Activated CD4-positive, alpha-beta T cell treated with anti-CD3 and anti-CD28 coated beads for 36 hours (primary cell): ENCODE measurements at regions not wholly inside any gene's neighbourhood (a gene's known extent, or its start where the extent isn't known, plus 50 kb on each side); places are given as distances from the start of the nearest gene placed in this dataset.

Experiments used
- ATAC-seq: fragments of 200-7000 bp; cut with Tn5 transposase; one replicate; pipeline ENCODE4 v1.10.0; 2021; ENCODE audit warnings: mild to moderate bottlenecking, moderate library complexity
- CTCF ChIA-PET: fragments of 350-600 bp; sonication (Branson Sonifier 250); formaldehyde crosslinking; loops from one replicate; lab custom pipeline; 2021; ENCODE audit warnings: antibody characterized with exemption; lab: Charles Lee
- POLR2A ChIA-PET: fragments of 350-600 bp; sonication (Branson Sonifier 250); formaldehyde crosslinking; loops from one replicate; lab custom pipeline; 2021; ENCODE audit warnings: antibody characterized with exemption, inconsistent platforms; lab: Charles Lee
- DNase-seq: peaks from one replicate; pipeline ENCODE4 v3.0.0-alpha.2; 2020
- H3K27ac Mint-ChIP-seq: one replicate; pipeline ENCODE4 v1.8.0; 2021; ENCODE audit warnings: mixed read lengths
- H3K27me3 Mint-ChIP-seq: one replicate; pipeline ENCODE4 v1.8.0; 2021; ENCODE audit warnings: mixed read lengths
- H3K36me3 Mint-ChIP-seq: one replicate; pipeline ENCODE4 v1.8.0; 2021; ENCODE audit warnings: low read depth, mixed read lengths
- H3K4me1 Mint-ChIP-seq: one replicate; pipeline ENCODE4 v1.8.0; 2021; ENCODE audit warnings: mixed read lengths
- H3K4me3 Mint-ChIP-seq: one replicate; pipeline ENCODE4 v1.8.0; 2021; ENCODE audit warnings: mild to moderate bottlenecking, moderate library complexity, mixed read lengths
- H3K9me3 Mint-ChIP-seq: one replicate; pipeline ENCODE4 v1.8.0; 2021; ENCODE audit warnings: low read depth, mixed read lengths
- intact Hi-C, 2 experiments: fragments of 100-400 bp; cut with DNase I in 1 of 2; cut with micrococcal nuclease in 1 of 2; formaldehyde crosslinking; loops; one replicate each; pipeline versions ENCODE4 v1.14.2 to v1.15.1; 2022 to 2024; cut with DNase I, micrococcal nuclease

- ATAC-seq: peak; percentile 30
Observed at GRCh38 chr6:40755046-40755681, 168.0 kb upstream of the LRFN2 start.

GRCh38 chr6:40754461-40755045, 167.4 kb upstream of the LRFN2 start:
- no peak overlapping the region for H3K27ac Mint-ChIP-seq
- CTCF ChIA-PET: interaction anchor here (1.0 kb wide), 1 partner anchor 91 kb away, joined by 3 read pairs; no protein-coding TSS in a partner anchor
- intact Hi-C loops: no loop called here
- POLR2A ChIA-PET: no interaction called here
- H3K4me3 Mint-ChIP-seq: no peak overlapping the region
- no peak for ATAC-seq
- H3K9me3 Mint-ChIP-seq: no peaks in the 10 kb centered on the region
- H3K36me3 Mint-ChIP-seq: no peaks in the 10 kb centered on the region
- H3K27me3 Mint-ChIP-seq: peaks cover 45% of the 10 kb centered on the region
- peaks cover 4% of the 10 kb centered on the region for H3K4me1 Mint-ChIP-seq
- no peak for DNase-seq

More at GRCh38 chr6:40755046-40755681, 168.0 kb upstream of the LRFN2 start:
- H3K27me3 Mint-ChIP-seq: peaks cover 45% of the 10 kb centered on the region
- peaks cover 4% of the 10 kb centered on the region for H3K4me1 Mint-ChIP-seq
- H3K27ac Mint-ChIP-seq: no peak overlapping the region
- no peak overlapping the region for H3K4me3 Mint-ChIP-seq
- H3K9me3 Mint-ChIP-seq: no peaks in the 10 kb centered on the region
- peak; percentile 13 for DNase-seq
- ChIA-PET CTCF (interaction anchor here (1.0 kb wide), 1 partner anchor 91 kb away, joined by 3 read pairs; no protein-coding TSS in a partner anchor), POLR2A (no interaction called here)
- no peaks in the 10 kb centered on the region for H3K36me3 Mint-ChIP-seq
- intact Hi-C loops: no loop called here

GRCh38 chr6:40753675-40754448, 166.7 kb upstream of the LRFN2 start:
- ChIA-PET CTCF (interaction anchor here (1.0 kb wide), 2 partner anchors 10 to 92 kb away, joined by 3 to 5 read pairs; no protein-coding TSS in a partner anchor), POLR2A (no interaction called here)
- Mint-ChIP-seq H3K27ac (no peak overlapping the region), H3K36me3 (no peaks in the 10 kb centered on the region), H3K9me3 (no peaks in the 10 kb centered on the region), H3K4me3 (no peak overlapping the region), H3K27me3 (peaks cover 43% of the 10 kb centered on the region), H3K4me1 (peaks cover 4% of the 10 kb centered on the region)
- no peak for ATAC-seq
- no peak for DNase-seq
- intact Hi-C loops: no loop called here

- POLR2A ChIA-PET: no interaction called here
- Mint-ChIP-seq H3K27ac (no peak overlapping the region), H3K27me3 (peaks cover 42% of the 10 kb centered on the region)
Observed at GRCh38 chr6:40753048-40753447, 165.9 kb upstream of the LRFN2 start.

GRCh38 chr6:40744835-40745234, 157.7 kb upstream of the LRFN2 start:
- ATAC-seq: no peak

More at GRCh38 chr6:40753048-40753447, 165.9 kb upstream of the LRFN2 start:
- CTCF ChIA-PET: interaction anchor here (1.0 kb wide), 1 partner anchor 9 kb away, joined by 5 read pairs; no protein-coding TSS in a partner anchor
- Mint-ChIP-seq H3K9me3 (no peaks in the 10 kb centered on the region), H3K4me3 (no peak overlapping the region), H3K4me1 (peaks cover 4% of the 10 kb centered on the region), H3K36me3 (no peaks in the 10 kb centered on the region)
- intact Hi-C loops: no loop called here
- no peak for DNase-seq
- ATAC-seq: no peak

GRCh38 chr6:40743690-40744446, 156.7 kb upstream of the LRFN2 start:
- ChIA-PET CTCF (interaction anchor here (0.9 kb wide), 1 partner anchor 10 kb away, joined by 5 read pairs; no protein-coding TSS in a partner anchor), POLR2A (no interaction called here)
- ATAC-seq: no peak

More at GRCh38 chr6:40744835-40745234, 157.7 kb upstream of the LRFN2 start:
- POLR2A ChIA-PET: no interaction called here
- Mint-ChIP-seq H3K4me1 (no peaks in the 10 kb centered on the region), H3K4me3 (no peak overlapping the region), H3K27me3 (peaks cover 9% of the 10 kb centered on the region), H3K36me3 (no peaks in the 10 kb centered on the region), H3K9me3 (no peaks in the 10 kb centered on the region), H3K27ac (no peak overlapping the region)
- intact Hi-C loops: no loop called here
- CTCF ChIA-PET: interaction anchor here (0.7 to 1.0 kb wide), 2 partner anchors 14 to 214 kb away, joined by 3 read pairs; no protein-coding TSS in a partner anchor
- DNase-seq: no peak

GRCh38 chr6:40743226-40743625, 156.1 kb upstream of the LRFN2 start:
- Mint-ChIP-seq H3K27ac (no peak overlapping the region), H3K36me3 (no peaks in the 10 kb centered on the region), H3K4me1 (no peaks in the 10 kb centered on the region), H3K4me3 (no peak overlapping the region), H3K9me3 (no peaks in the 10 kb centered on the region), H3K27me3 (peaks cover 9% of the 10 kb centered on the region)
- ChIA-PET POLR2A (no interaction called here), CTCF (interaction anchor here (0.7 to 0.9 kb wide), 2 partner anchors 10 to 48 kb away, joined by 3 to 5 read pairs; no protein-coding TSS in a partner anchor)
- no peak for ATAC-seq
- no peak for DNase-seq
- intact Hi-C loops: no loop called here

More at GRCh38 chr6:40743690-40744446, 156.7 kb upstream of the LRFN2 start:
- Mint-ChIP-seq H3K27me3 (peaks cover 9% of the 10 kb centered on the region), H3K27ac (no peak overlapping the region), H3K36me3 (no peaks in the 10 kb centered on the region), H3K4me1 (no peaks in the 10 kb centered on the region), H3K4me3 (no peak overlapping the region), H3K9me3 (no peaks in the 10 kb centered on the region)
- intact Hi-C loops: no loop called here
- no peak for DNase-seq

- intact Hi-C loops: no loop called here
Observed at GRCh38 chr6:40740518-40740917, 153.4 kb upstream of the LRFN2 start.

GRCh38 chr6:40738551-40739193, 151.5 kb upstream of the LRFN2 start:
- H3K9me3 Mint-ChIP-seq: no peaks in the 10 kb centered on the region
- ChIA-PET CTCF (interaction anchor here (1.5 kb wide), 1 partner anchor 22 kb away, joined by 3 read pairs; no protein-coding TSS in a partner anchor), POLR2A (interaction anchor here (0.6 kb wide), 1 partner anchor 262 kb away, joined by 3 read pairs; no protein-coding TSS in a partner anchor)
- H3K4me1 Mint-ChIP-seq: no peaks in the 10 kb centered on the region
- intact Hi-C loops: no loop called here
- no peak for DNase-seq
- H3K4me3 Mint-ChIP-seq: no peak overlapping the region
- no peaks in the 10 kb centered on the region for H3K36me3 Mint-ChIP-seq
- H3K27me3 Mint-ChIP-seq: peaks cover 12% of the 10 kb centered on the region
- no peak overlapping the region for H3K27ac Mint-ChIP-seq
- no peak for ATAC-seq

More at GRCh38 chr6:40740518-40740917, 153.4 kb upstream of the LRFN2 start:
- CTCF ChIA-PET: no interaction called here
- DNase-seq: no peak
- Mint-ChIP-seq H3K36me3 (no peaks in the 10 kb centered on the region), H3K27ac (no peak overlapping the region), H3K27me3 (peaks cover 9% of the 10 kb centered on the region), H3K4me3 (no peak overlapping the region), H3K9me3 (no peaks in the 10 kb centered on the region), H3K4me1 (no peaks in the 10 kb centered on the region)
- POLR2A ChIA-PET: no interaction called here
- ATAC-seq: no peak

- ChIA-PET POLR2A (no interaction called here), CTCF (no interaction called here)
- ATAC-seq (no peak), DNase-seq (no peak)
- Mint-ChIP-seq H3K27ac (no peak overlapping the region), H3K27me3 (peaks cover 7% of the 10 kb centered on the region), H3K4me1 (no peaks in the 10 kb centered on the region), H3K36me3 (no peaks in the 10 kb centered on the region), H3K9me3 (no peaks in the 10 kb centered on the region), H3K4me3 (no peak overlapping the region)
- intact Hi-C loops: no loop called here
Observed at GRCh38 chr6:40735521-40735920, 148.4 kb upstream of the LRFN2 start.
